H9 (cell line): ENCODE measurements at regions not wholly inside any gene's neighbourhood (a gene's known extent, or its start where the extent isn't known, plus 50 kb on each side); places are given as distances from the start of the nearest gene placed in this dataset.

ENCODE experiments used
- DNase-seq: peaks from one replicate; pipeline ENCODE4 v3.0.0-alpha.2; 2017
- H2AFZ ChIP-seq: one replicate; pipeline ENCODE4 v1.6.1; 2013; ENCODE audit warnings: mild to moderate bottlenecking, low read length, control low read depth, moderate library complexity
- H2AK5ac ChIP-seq: 2 replicates; pipeline ENCODE4 v1.6.1; 2013; ENCODE audit warnings: low read length, control low read depth, mixed read lengths; ENCODE audit not compliant: insufficient read length
- H2BK120ac ChIP-seq: one replicate; pipeline ENCODE4 v1.6.1; 2013; ENCODE audit warnings: low read depth, mild to moderate bottlenecking, low read length, control low read depth, inconsistent platforms; ENCODE audit not compliant: poor library complexity, severe bottlenecking
- H2BK12ac ChIP-seq: 2 replicates; pipeline ENCODE4 v1.6.1; 2013; ENCODE audit warnings: low read length, control low read depth, mixed read lengths, low read depth; ENCODE audit not compliant: insufficient read length
- H2BK15ac ChIP-seq: 2 replicates; pipeline ENCODE4 v1.6.1; 2013; ENCODE audit warnings: low read depth, low read length, control low read depth
- H2BK20ac ChIP-seq: one replicate; pipeline ENCODE4 v1.6.1; 2013; ENCODE audit warnings: low read depth, mild to moderate bottlenecking, low read length, control low read depth, inconsistent platforms; ENCODE audit not compliant: poor library complexity, severe bottlenecking
- H2BK5ac ChIP-seq: 2 replicates; pipeline ENCODE4 v1.6.1; 2013; ENCODE audit warnings: low read length, control low read depth, mixed read lengths; ENCODE audit not compliant: insufficient read length
- H3K14ac ChIP-seq: 2 replicates; pipeline ENCODE4 v1.6.1; 2013; ENCODE audit warnings: low read length, control low read depth; ENCODE audit not compliant: insufficient read depth
- H3K18ac ChIP-seq: 2 replicates; pipeline ENCODE4 v1.6.1; 2013; ENCODE audit warnings: low read depth, mild to moderate bottlenecking, mixed read lengths, low read length, control low read depth; ENCODE audit not compliant: insufficient read length
- H3K23ac ChIP-seq: 2 replicates; pipeline ENCODE4 v1.6.1; 2013; ENCODE audit warnings: low read length, control low read depth, mixed read lengths, low read depth; ENCODE audit not compliant: insufficient read length
- H3K23me2 ChIP-seq: 2 replicates; pipeline ENCODE4 v1.6.1; 2013; ENCODE audit warnings: low read depth, mild to moderate bottlenecking, mixed read lengths, low read length, control low read depth; ENCODE audit not compliant: insufficient read length, poor library complexity, severe bottlenecking
- H3K27ac ChIP-seq: 2 replicates; pipeline ENCODE4 v1.5.1; 2013; ENCODE audit warnings: low read length, control low read depth, mixed read lengths, low read depth; ENCODE audit not compliant: insufficient read length
- H3K27me3 ChIP-seq: 2 replicates; pipeline ENCODE4 v1.6.1; 2013; ENCODE audit warnings: low read length, control low read depth, inconsistent platforms; ENCODE audit not compliant: insufficient read depth
- H3K4ac ChIP-seq: 2 replicates; pipeline ENCODE4 v1.6.1; 2013; ENCODE audit warnings: low read depth, mild to moderate bottlenecking, control low read depth, inconsistent platforms, low read length, moderate library complexity
- H3K4me1 ChIP-seq: 2 replicates; pipeline ENCODE4 v1.6.1; 2013; ENCODE audit warnings: low read length, control low read depth, inconsistent platforms; ENCODE audit not compliant: insufficient read depth
- H3K4me2 ChIP-seq: 2 replicates; pipeline ENCODE4 v1.6.1; 2013; ENCODE audit warnings: low read length, control low read depth, mixed read lengths; ENCODE audit not compliant: insufficient read length, insufficient read depth
- H3K56ac ChIP-seq: 2 replicates; pipeline ENCODE4 v1.6.1; 2013; ENCODE audit warnings: low read depth, mild to moderate bottlenecking, mixed read lengths, low read length, control low read depth; ENCODE audit not compliant: insufficient read length
- H3K79me1 ChIP-seq: 2 replicates; pipeline ENCODE4 v1.6.1; 2013; ENCODE audit warnings: low read depth, mild to moderate bottlenecking, moderate library complexity, low read length, control low read depth, inconsistent platforms; ENCODE audit not compliant: insufficient read depth, poor library complexity, severe bottlenecking
- H3K79me2 ChIP-seq: 2 replicates; pipeline ENCODE4 v1.6.1; 2013; ENCODE audit warnings: low read length, control low read depth, inconsistent platforms; ENCODE audit not compliant: insufficient read depth
- H3K9ac ChIP-seq: 2 replicates; pipeline ENCODE4 v1.6.1; 2013; ENCODE audit warnings: low read length, control low read depth, mixed read lengths; ENCODE audit not compliant: insufficient read length; ENCODE audit errors: extremely low read depth
- H3K9me3 ChIP-seq: one replicate; pipeline ENCODE4 v1.6.1; 2013; ENCODE audit warnings: low read depth, low read length, inconsistent platforms; ENCODE audit not compliant: control insufficient read depth
- H3T11ph ChIP-seq: one replicate; pipeline ENCODE4 v1.6.1; 2013; ENCODE audit warnings: mild to moderate bottlenecking, low read length, control low read depth, inconsistent platforms
- H4K20me1 ChIP-seq: one replicate; pipeline ENCODE4 v1.6.1; 2013; ENCODE audit not compliant: control insufficient read depth, insufficient read length, insufficient read depth
- H4K5ac ChIP-seq: 2 replicates; pipeline ENCODE4 v1.6.1; 2013; ENCODE audit warnings: low read depth, mild to moderate bottlenecking, mixed read lengths, low read length, control low read depth; ENCODE audit not compliant: insufficient read length
- H4K8ac ChIP-seq: replicated peaks from 2 replicates; pipeline ENCODE4 v1.6.1; 2013; ENCODE audit warnings: low read length, control low read depth, mixed read lengths, low read depth; ENCODE audit not compliant: insufficient read length
- H4K91ac ChIP-seq: 2 replicates; pipeline ENCODE4 v1.6.1; 2013; ENCODE audit warnings: low read depth, mild to moderate bottlenecking, moderate library complexity, mixed read lengths, low read length, control low read depth; ENCODE audit not compliant: insufficient read length
- H3K27ac Mint-ChIP-seq, 3 experiments: 2 replicates in 2 of 3; 3 replicates in 1 of 3; pipeline ENCODE4 v1.8.0; 2020 to 2021; ENCODE audit warnings: mixed read lengths in 3 of 3, mild to moderate bottlenecking in 1 of 3, moderate library complexity in 1 of 3
- H3K27me3 Mint-ChIP-seq: 2 replicates; pipeline ENCODE4 v1.8.0; 2021; ENCODE audit warnings: low read depth, mild to moderate bottlenecking, moderate library complexity, mixed read lengths
- H3K36me3 Mint-ChIP-seq, 3 experiments: 2 replicates in 2 of 3; 3 replicates in 1 of 3; pipeline ENCODE4 v1.8.0; 2020 to 2021; ENCODE audit warnings: low read depth in 3 of 3, mixed read lengths in 3 of 3; ENCODE audit not compliant: insufficient read depth in 1 of 3
- H3K4me1 Mint-ChIP-seq, 2 experiments: 2 replicates each; pipeline ENCODE4 v1.8.0; 2020; ENCODE audit warnings: mixed read lengths in 2 of 2
- H3K4me3 Mint-ChIP-seq, 2 experiments: 2 replicates in 1 of 2; 3 replicates in 1 of 2; pipeline ENCODE4 v1.8.0; 2020 to 2021; ENCODE audit warnings: mild to moderate bottlenecking in 2 of 2, mixed read lengths in 2 of 2, moderate library complexity in 1 of 2
- H3K9me3 Mint-ChIP-seq, 2 experiments: 2 replicates in 1 of 2; 3 replicates in 1 of 2; pipeline ENCODE4 v1.8.0; 2020; ENCODE audit warnings: mild to moderate bottlenecking in 2 of 2, mixed read lengths in 2 of 2, moderate library complexity in 1 of 2
- WGBS: extraction: QIAGEN DNeasy Blood & Tissue Kit; methylation state at CpG from one replicate; pipeline ENCODE4 v1.1.7; 2013; ENCODE audit warnings: missing lambda C conversion rate, low lambda C conversion rate, mixed read lengths; ENCODE audit not compliant: insufficient read length; ENCODE audit errors: extremely low coverage; 5-methylcytosine and 5-hydroxymethylcytosine counted together
- TF ChIP-seq, protein P1 (sequence below): fragments of 200-600 bp; sonication (generic); conservative IDR thresholded peaks from 3 replicates; pipeline ENCODE4 v1.8.0; 2021; ENCODE audit warnings: antibody characterized with exemption, mild to moderate bottlenecking

DNA sequence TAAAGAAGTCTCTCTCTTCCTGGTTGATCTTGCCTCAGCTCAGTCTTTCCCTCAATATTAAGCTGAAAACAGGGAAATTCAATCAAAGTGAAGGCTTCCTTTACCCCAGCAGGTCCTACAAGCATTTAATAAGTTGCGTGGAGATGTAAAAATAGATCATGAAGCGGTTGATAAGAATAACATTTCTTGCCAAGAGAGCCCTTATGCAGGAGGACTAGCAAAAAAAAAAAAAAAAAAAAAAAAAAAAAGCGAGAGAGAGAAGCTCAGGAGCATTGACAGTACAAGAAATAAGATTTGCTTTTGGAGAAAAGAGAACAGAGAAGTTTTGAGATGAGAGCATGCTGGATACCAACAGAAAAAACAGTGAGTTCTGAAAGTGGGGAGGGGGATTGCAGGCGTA is 112.2 kb upstream of the CLMP start:
- H3K9ac ChIP-seq, result no peak overlapping the region
- H2BK15ac ChIP-seq, result no peak overlapping the region
- no peaks in the 10 kb centered on the region for H3K79me1 ChIP-seq
- H2BK20ac ChIP-seq, result no peak overlapping the region
- H3K4me1 ChIP-seq, result peaks cover 1% of the 10 kb centered on the region; the same call in 1 of the 2 replicates
- TF ChIP-seq, protein P1, sequence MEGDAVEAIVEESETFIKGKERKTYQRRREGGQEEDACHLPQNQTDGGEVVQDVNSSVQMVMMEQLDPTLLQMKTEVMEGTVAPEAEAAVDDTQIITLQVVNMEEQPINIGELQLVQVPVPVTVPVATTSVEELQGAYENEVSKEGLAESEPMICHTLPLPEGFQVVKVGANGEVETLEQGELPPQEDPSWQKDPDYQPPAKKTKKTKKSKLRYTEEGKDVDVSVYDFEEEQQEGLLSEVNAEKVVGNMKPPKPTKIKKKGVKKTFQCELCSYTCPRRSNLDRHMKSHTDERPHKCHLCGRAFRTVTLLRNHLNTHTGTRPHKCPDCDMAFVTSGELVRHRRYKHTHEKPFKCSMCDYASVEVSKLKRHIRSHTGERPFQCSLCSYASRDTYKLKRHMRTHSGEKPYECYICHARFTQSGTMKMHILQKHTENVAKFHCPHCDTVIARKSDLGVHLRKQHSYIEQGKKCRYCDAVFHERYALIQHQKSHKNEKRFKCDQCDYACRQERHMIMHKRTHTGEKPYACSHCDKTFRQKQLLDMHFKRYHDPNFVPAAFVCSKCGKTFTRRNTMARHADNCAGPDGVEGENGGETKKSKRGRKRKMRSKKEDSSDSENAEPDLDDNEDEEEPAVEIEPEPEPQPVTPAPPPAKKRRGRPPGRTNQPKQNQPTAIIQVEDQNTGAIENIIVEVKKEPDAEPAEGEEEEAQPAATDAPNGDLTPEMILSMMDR, result no peak
- no peak overlapping the region for H3K4me3 Mint-ChIP-seq
- no peak overlapping the region for H4K8ac ChIP-seq
- H2AK5ac ChIP-seq, result no peak overlapping the region
- no CpG with 5 or more reads among the region's 4 CpGs for WGBS
- H3K56ac ChIP-seq, result no peak overlapping the region
- no peak overlapping the region for H3K14ac ChIP-seq
- no peak overlapping the region for H3K4me2 ChIP-seq
- peaks cover under 1% of the 10 kb centered on the region for H3K23me2 ChIP-seq
- no peak overlapping the region for H3K4ac ChIP-seq
- no peak overlapping the region for H3K27ac Mint-ChIP-seq
- H3K27me3 Mint-ChIP-seq, result peaks cover 36% of the 10 kb centered on the region
- no peaks in the 10 kb centered on the region for H3K36me3 Mint-ChIP-seq
- DNase-seq, result no peak
- H3K27ac ChIP-seq, result no peak overlapping the region
- no peak overlapping the region for H2BK12ac ChIP-seq
- H4K20me1 ChIP-seq, result no peaks in the 10 kb centered on the region
- H4K91ac ChIP-seq, result no peak overlapping the region
- peaks cover 7% of the 10 kb centered on the region; the same call in 1 of the 2 replicates for H3K27me3 ChIP-seq
- no peak overlapping the region for H3K18ac ChIP-seq
- no peak overlapping the region for H3K23ac ChIP-seq
- no peaks in the 10 kb centered on the region for H3K79me2 ChIP-seq
- no peaks in the 10 kb centered on the region for H3K9me3 ChIP-seq
- H3K4me1 Mint-ChIP-seq, result peaks cover 30 to 33% of the 10 kb centered on the region in 2 experiments
- no peaks in the 10 kb centered on the region for H3K9me3 Mint-ChIP-seq
- H2BK120ac ChIP-seq, result no peak overlapping the region
- H3T11ph ChIP-seq, result no peak overlapping the region
- H4K5ac ChIP-seq, result no peak overlapping the region
- H2BK5ac ChIP-seq, result no peak overlapping the region
- no peak overlapping the region for H2AFZ ChIP-seq
